Muscle layer of duodenum (tissue), 2 donors: ENCODE measurements at regions not wholly inside any gene's neighbourhood (a gene's known extent, or its start where the extent isn't known, plus 50 kb on each side); places are given as distances from the start of the nearest gene placed in this dataset.
A peak's percentile ranks its signal among the peaks of the same experiment; 100 is the strongest.
"Not testable (repeated sequence)": the region's sequence is repeated elsewhere in the genome, so short reads cannot be mapped to it uniquely, and the experiment has no call there.

Source experiments
- H3K27ac ChIP-seq: one replicate; pipeline ENCODE4 v1.7.0; 2013; ENCODE audit warnings: mild to moderate bottlenecking, low read length
- H3K27me3 ChIP-seq: one replicate; pipeline ENCODE4 v1.7.0; 2013; ENCODE audit warnings: low read depth, mild to moderate bottlenecking, control low read depth, low read length
- H3K36me3 ChIP-seq, 2 donors: one replicate each; pipeline ENCODE4 v1.7.0; 2013; ENCODE audit warnings: low read length in 2 of 2, control low read depth in 1 of 2, mild to moderate bottlenecking in 1 of 2; ENCODE audit not compliant: insufficient read depth in 2 of 2, control insufficient read depth in 1 of 2
- H3K4me1 ChIP-seq, 2 donors: one replicate each; pipeline ENCODE4 v1.7.0; 2013; ENCODE audit warnings: low read length in 2 of 2, mild to moderate bottlenecking in 2 of 2, control low read depth in 1 of 2, moderate library complexity in 1 of 2; ENCODE audit not compliant: insufficient read depth in 2 of 2, control insufficient read depth in 1 of 2
- H3K4me3 ChIP-seq, 2 donors: one replicate each; pipeline ENCODE4 v1.7.0; 2013; ENCODE audit warnings: low read length in 2 of 2, low read depth in 1 of 2, mild to moderate bottlenecking in 1 of 2
- H3K9me3 ChIP-seq, 2 donors: one replicate each; pipeline ENCODE4 v1.7.0; 2013; ENCODE audit warnings: low read length in 2 of 2, control low read depth in 1 of 2, mild to moderate bottlenecking in 1 of 2; ENCODE audit not compliant: control insufficient read depth in 1 of 2
- donor health status: healthy.

GRCh38 chr11:110347660-110348059, 51.2 kb upstream of the RDX start:
- Histone ChIP-seq H3K9me3 (no peaks in the 10 kb centered on the region), H3K27me3 (no peaks in the 10 kb centered on the region)

DNA sequence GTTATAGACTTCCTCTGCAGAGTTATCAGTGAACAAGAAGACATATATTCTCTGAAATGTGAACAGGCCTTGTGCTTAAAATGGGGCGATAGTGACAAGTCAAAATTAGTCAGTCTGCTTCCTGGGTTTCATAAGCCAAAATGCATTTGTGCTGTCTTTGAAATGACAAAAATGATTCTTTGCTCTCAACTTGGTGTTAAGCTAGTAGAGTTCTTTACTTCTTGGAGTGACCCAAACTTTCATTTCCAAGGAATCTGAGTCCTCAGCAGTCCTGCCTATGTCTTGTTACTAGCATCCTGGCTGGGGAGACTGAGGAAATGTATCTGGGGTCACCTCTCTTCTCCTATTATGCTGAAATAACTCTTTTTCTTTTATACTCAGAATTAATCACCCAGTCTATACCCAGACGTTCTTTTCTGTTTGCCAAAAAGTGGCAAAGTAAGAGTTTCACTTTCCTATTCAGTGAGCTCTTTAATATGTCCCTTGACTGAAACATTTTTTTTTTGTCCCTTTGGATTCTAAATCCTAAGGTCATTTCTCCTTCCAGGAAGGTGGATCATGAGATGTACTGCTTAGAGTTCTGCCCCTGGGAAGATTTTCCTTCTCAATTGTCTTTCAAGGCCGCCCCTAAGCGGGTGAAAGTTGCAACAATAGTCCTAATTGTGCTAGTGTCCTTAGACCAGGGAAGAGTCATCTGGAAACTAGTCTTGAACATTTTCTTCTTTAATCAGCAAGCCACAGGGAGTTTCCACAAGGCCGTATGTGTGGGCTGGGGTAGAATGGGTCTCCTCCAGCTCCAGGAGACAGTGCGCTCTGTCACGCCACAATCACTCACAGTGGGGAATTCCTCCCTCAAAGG, 53.0 kb upstream of the RDX start:
- Histone ChIP-seq H3K27ac (peak overlapping the region; percentile 1), H3K9me3 (no peaks in the 10 kb centered on the region), H3K4me3 (no peak overlapping the region)

More at GRCh38 chr11:110347660-110348059, 51.2 kb upstream of the RDX start:
- Histone ChIP-seq H3K4me1 (no peaks in the 10 kb centered on the region), H3K27ac (no peak overlapping the region), H3K4me3 (no peak overlapping the region), H3K36me3 (no peaks in the 10 kb centered on the region)

DNA sequence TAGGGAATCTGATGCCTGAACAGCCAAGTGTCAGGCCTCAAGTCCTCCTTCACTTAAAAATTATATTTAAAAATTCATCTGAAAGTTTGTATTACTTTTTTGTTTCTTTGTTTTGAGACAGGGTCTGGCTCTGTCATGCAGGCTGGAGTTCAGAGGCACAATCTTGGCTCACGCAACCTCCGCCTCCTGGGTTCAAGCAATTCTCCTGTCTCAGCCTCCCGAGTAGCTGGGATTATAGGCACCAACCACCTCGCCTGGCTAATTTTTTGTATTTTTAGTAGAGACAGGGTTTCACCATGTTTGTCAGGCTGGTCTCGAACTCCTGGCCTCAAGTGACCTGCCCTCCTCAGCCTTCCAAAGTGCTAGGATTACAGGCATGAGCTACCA, 53.6 kb upstream of the RDX start:
- not testable (repeated sequence) for H3K27me3 ChIP-seq, H3K9me3 ChIP-seq, H3K27ac ChIP-seq, H3K4me3 ChIP-seq, H3K4me1 ChIP-seq, H3K36me3 ChIP-seq

More for the DNA sequence above, 53.0 kb upstream of the RDX start:
- Histone ChIP-seq H3K27me3 (no peaks in the 10 kb centered on the region), H3K4me1 (no peaks in the 10 kb centered on the region), H3K36me3 (no peaks in the 10 kb centered on the region)

GRCh38 chr11:110355011-110355744, 58.8 kb upstream of the RDX start:
- H3K4me1 ChIP-seq: no peaks in the 10 kb centered on the region
- no peaks in the 10 kb centered on the region for H3K9me3 ChIP-seq
- H3K27me3 ChIP-seq: no peaks in the 10 kb centered on the region
- H3K4me3 ChIP-seq: no peak overlapping the region
- no peak overlapping the region for H3K27ac ChIP-seq
- no peaks in the 10 kb centered on the region for H3K36me3 ChIP-seq

GRCh38 chr11:110356762-110357671, 60.6 kb upstream of the RDX start:
- Histone ChIP-seq H3K36me3 (no peaks in the 10 kb centered on the region), H3K27me3 (no peaks in the 10 kb centered on the region), H3K4me3 (no peak overlapping the region), H3K27ac (no peak overlapping the region), H3K4me1 (no peaks in the 10 kb centered on the region), H3K9me3 (no peaks in the 10 kb centered on the region)

DNA sequence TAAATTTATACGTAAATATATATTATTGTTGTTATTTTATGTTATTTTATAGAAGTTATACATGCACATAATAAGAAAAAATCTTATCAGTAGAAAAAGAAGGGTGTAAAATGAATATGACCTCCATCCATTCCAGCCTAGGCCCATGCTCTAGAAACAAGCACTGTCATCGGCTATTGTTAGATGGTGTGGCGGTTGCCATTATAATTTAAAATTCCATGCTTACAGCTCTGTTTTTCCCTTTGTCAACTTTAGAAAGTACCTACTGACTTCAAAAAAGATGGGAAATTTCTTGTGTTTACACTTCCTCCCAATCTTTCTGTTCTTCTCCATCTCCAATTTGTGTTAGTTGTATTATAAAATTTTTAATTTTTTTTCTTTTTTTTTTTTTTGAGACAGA, 61.9 kb upstream of the RDX start:
- Histone ChIP-seq H3K27ac (no peak overlapping the region), H3K27me3 (no peaks in the 10 kb centered on the region), H3K36me3 (no peaks in the 10 kb centered on the region), H3K4me3 (no peak overlapping the region), H3K4me1 (peaks cover 0 to 5% of the 10 kb centered on the region in 2 donors), H3K9me3 (no peaks in the 10 kb centered on the region)

DNA sequence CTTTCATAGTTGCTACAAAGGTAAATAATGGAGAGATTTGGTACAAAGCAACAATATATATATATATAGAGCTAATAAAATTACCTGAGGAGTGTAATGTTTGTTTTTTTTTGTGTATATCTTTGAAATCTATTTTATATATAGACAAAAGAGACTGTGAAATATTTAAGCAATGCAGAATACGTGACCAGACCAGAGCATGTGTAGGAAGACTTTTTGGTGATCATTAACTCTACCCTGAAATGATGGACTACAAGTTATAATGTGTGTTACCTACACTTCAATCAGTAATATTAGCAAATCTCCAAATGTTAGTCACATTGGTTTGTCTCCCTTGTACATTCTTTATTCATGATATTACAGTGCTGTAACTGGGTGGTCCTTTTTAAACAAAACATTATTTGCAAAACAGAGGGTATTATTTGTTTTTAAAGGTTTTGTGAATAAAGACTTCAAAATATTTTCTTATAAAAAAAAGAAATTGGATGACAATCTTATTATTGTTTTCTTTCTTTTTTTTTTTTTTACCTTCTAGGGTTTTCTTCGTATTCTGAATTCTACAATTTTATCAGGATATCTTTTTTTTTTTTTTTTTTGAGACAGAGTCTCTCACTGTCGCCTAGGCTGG, 64.5 kb upstream of the RDX start:
- H3K4me3 ChIP-seq, H3K4me1 ChIP-seq, H3K27me3 ChIP-seq, H3K27ac ChIP-seq, H3K9me3 ChIP-seq, H3K36me3 ChIP-seq: not testable (repeated sequence)

GRCh38 chr11:110362971-110363509, 66.6 kb upstream of the RDX start:
- H3K4me3 ChIP-seq: no peak overlapping the region
- H3K27ac ChIP-seq: no peak overlapping the region

DNA sequence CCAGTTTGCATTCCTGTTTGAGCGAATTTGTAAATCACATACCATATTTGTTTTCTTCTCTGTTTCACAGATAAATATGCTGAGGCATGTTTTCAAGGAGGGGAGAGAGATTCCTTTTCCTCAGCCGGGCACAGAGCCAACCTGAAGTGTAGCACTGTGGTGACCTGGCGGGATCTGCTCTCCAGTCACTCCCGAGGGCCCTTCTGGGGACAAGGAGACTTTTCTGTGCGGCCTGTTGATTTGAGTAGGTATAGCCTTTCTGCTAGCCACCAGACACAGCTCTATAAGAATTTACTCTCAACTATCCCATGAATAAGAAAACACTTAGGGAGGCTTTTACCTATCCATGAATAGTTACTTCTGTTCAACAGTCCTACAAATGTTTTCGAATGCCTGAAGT, 63.5 kb upstream of the FDX1 start:
- H3K27me3 ChIP-seq: no peaks in the 10 kb centered on the region
- H3K4me1 ChIP-seq: peaks cover 0 to 13% of the 10 kb centered on the region in 2 donors
- no peaks in the 10 kb centered on the region for H3K36me3 ChIP-seq
- no peaks in the 10 kb centered on the region for H3K9me3 ChIP-seq
- H3K4me3 ChIP-seq: no peak overlapping the region
- no peak overlapping the region for H3K27ac ChIP-seq

More at GRCh38 chr11:110362971-110363509, 66.6 kb upstream of the RDX start:
- H3K4me1 ChIP-seq: peaks cover 0 to 13% of the 10 kb centered on the region in 2 donors
- H3K36me3 ChIP-seq: no peaks in the 10 kb centered on the region
- H3K9me3 ChIP-seq: no peaks in the 10 kb centered on the region
- no peaks in the 10 kb centered on the region for H3K27me3 ChIP-seq

DNA sequence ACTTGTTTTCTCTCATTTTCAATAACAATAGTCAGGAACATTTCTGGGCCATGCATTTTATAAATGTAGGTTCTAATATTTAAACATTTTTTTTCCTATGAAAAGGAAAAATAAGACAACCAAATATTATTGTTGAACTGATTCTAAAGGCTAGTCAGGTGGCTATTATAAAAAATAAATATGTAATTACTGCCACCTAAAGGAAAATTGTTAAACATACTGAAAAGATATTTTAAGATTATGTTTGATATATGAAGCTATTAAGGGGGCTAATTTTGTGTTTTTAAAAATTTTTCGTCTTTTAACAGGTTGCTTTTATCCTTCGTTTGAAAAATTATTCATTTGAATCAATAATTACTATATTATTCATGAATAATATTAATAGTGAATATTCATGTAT, 62.2 kb upstream of the FDX1 start:
- Histone ChIP-seq H3K27ac (no peak overlapping the region), H3K4me3 (no peak overlapping the region)

More for the DNA sequence above, 62.2 kb upstream of the FDX1 start:
- H3K36me3 ChIP-seq: no peaks in the 10 kb centered on the region
- no peaks in the 10 kb centered on the region for H3K27me3 ChIP-seq
- no peaks in the 10 kb centered on the region for H3K9me3 ChIP-seq
- H3K4me1 ChIP-seq: peaks cover 0 to 13% of the 10 kb centered on the region in 2 donors
